SK-N-SH (cell line): ENCODE measurements at regions not wholly inside any gene's neighbourhood (a gene's known extent, or its start where the extent isn't known, plus 50 kb on each side); places are given as distances from the start of the nearest gene placed in this dataset.

Experiments
- CTCF ChIA-PET: fragments of 300-600, 350-600 bp; formaldehyde crosslinking; extraction: SDS; loops from one replicate; lab custom pipeline; 2021; lab: Yijun Ruan, JAX
- POLR2A ChIA-PET: fragments of 350-600 bp; sonication (Branson Sonifier 250); formaldehyde crosslinking; extraction: SDS; loops from one replicate; lab custom pipeline; 2020; ENCODE audit warnings: antibody characterized with exemption, inconsistent platforms; lab: Yijun Ruan, JAX
- DNase-seq: peaks from one replicate; pipeline ENCODE4 v3.0.0; 2012
- H2AFZ ChIP-seq: fragments of 200-600 bp; sonication (generic); 2 replicates; pipeline ENCODE4 v1.8.1; 2016; ENCODE audit warnings: antibody characterized with exemption, mild to moderate bottlenecking, low read depth
- H3F3A ChIP-seq: fragments of 200-600 bp; sonication (generic); replicated peaks from 2 replicates; pipeline ENCODE3; 2016; ENCODE audit warnings: antibody characterized with exemption, mild to moderate bottlenecking; ENCODE audit not compliant: insufficient read depth
- H3K27ac ChIP-seq, 2 experiments: fragments of 200-500 bp in 1 of 2; fragments of 200-600 bp in 1 of 2; sonication (Bioruptor generic) in 1 of 2; sonication (generic), shearing (Covaris generic) in 1 of 2; 2 replicates each; pipeline versions ENCODE4 v1.5.1 to v1.6.1; 2014 to 2016; ENCODE audit warnings: low read depth in 2 of 2, inconsistent platforms in 1 of 2, low read length in 1 of 2, mild to moderate bottlenecking in 1 of 2, mixed read lengths in 1 of 2
- H3K27me3 ChIP-seq: fragments of 200-600 bp; sonication (generic), shearing (Covaris generic); 2 replicates; pipeline ENCODE4 v1.6.1; 2016; ENCODE audit warnings: mixed run types; ENCODE audit not compliant: insufficient read depth
- H3K36me3 ChIP-seq, 2 experiments: fragments of 200-500 bp in 1 of 2; fragments of 200-600 bp in 1 of 2; sonication (Bioruptor generic) in 1 of 2; sonication (generic) in 1 of 2; replicated peaks in 1 of 2; 2 replicates each; pipeline versions ENCODE3 to v1.5.1; 2014 to 2016; ENCODE audit warnings: low read length in 1 of 2, mild to moderate bottlenecking in 1 of 2; ENCODE audit not compliant: insufficient read depth in 2 of 2, control insufficient read depth in 1 of 2
- H3K4me1 ChIP-seq, 2 experiments: fragments of 200-500 bp in 1 of 2; fragments of 200-600 bp in 1 of 2; sonication (Bioruptor generic) in 1 of 2; sonication (generic), shearing (Covaris generic) in 1 of 2; 2 replicates each; pipeline versions ENCODE4 v1.5.1 to v1.6.1; 2014 to 2016; ENCODE audit warnings: low read depth in 1 of 2, low read length in 1 of 2, mixed run types in 1 of 2; ENCODE audit not compliant: insufficient read depth in 2 of 2, control insufficient read depth in 1 of 2
- H3K4me2 ChIP-seq: fragments of 200-600 bp; sonication (generic), shearing (Covaris generic); 2 replicates; pipeline ENCODE4 v1.6.1; 2017; ENCODE audit warnings: mixed run types
- H3K4me3 ChIP-seq, 2 experiments: fragments of 200-500 bp in 1 of 2; fragments of 200-600 bp in 1 of 2; sonication (Bioruptor generic) in 1 of 2; sonication (generic), shearing (Covaris generic) in 1 of 2; 2 replicates each; pipeline versions ENCODE4 v1.5.1 to v1.8.1; 2014 to 2016; ENCODE audit warnings: low read depth in 2 of 2, inconsistent platforms in 1 of 2, low read length in 1 of 2, mild to moderate bottlenecking in 1 of 2, mixed read lengths in 1 of 2, moderate library complexity in 1 of 2
- H3K79me2 ChIP-seq: fragments of 200-600 bp; sonication (generic); 2 replicates; pipeline ENCODE4 v1.8.1; 2017; ENCODE audit warnings: mild to moderate bottlenecking; ENCODE audit not compliant: insufficient read depth
- H3K9ac ChIP-seq: fragments of 200-600 bp; sonication (generic); 2 replicates; pipeline ENCODE4 v1.6.1; 2017; ENCODE audit warnings: mixed run types
- H3K9me2 ChIP-seq: fragments of 200-600 bp; sonication (generic); 2 replicates; pipeline ENCODE4 v1.6.1; 2017; ENCODE audit warnings: mixed run types
- H3K9me3 ChIP-seq: fragments of 200-600 bp; sonication (generic); 2 replicates; pipeline ENCODE4 v1.6.1; 2017; ENCODE audit warnings: mixed run types, mild to moderate bottlenecking, moderate library complexity
- H4K20me1 ChIP-seq: fragments of 200-600 bp; sonication (generic); 2 replicates; pipeline ENCODE4 v1.6.1; 2017; ENCODE audit warnings: mild to moderate bottlenecking, mixed run types; ENCODE audit not compliant: insufficient read depth
- CTCF ChIP-seq: fragments of 200-600 bp; sonication (generic); IDR thresholded peaks from 2 replicates; pipeline ENCODE4 v1.6.1; 2017; ENCODE audit warnings: antibody characterized with exemption, mild to moderate bottlenecking, moderate library complexity
- EZH2phosphoT487 ChIP-seq: fragments of 200-600 bp; sonication (generic); IDR thresholded peaks from 2 replicates; pipeline ENCODE4 v1.6.1; 2017; ENCODE audit warnings: low read depth, mixed run types, mild to moderate bottlenecking, antibody characterized with exemption, moderate library complexity, borderline replicate concordance
- FOSL2 ChIP-seq: IDR thresholded peaks from 2 replicates; pipeline ENCODE4 v1.4.0; 2012; ENCODE audit warnings: low read depth, mild to moderate bottlenecking, moderate library complexity, borderline replicate concordance
- FOXM1 ChIP-seq: IDR thresholded peaks from 2 replicates; pipeline ENCODE4 v1.4.0; 2012; ENCODE audit warnings: low read depth, mild to moderate bottlenecking
- MEF2A ChIP-seq: IDR thresholded peaks from 2 replicates; pipeline ENCODE4 v1.4.0; 2012; ENCODE audit warnings: low read depth, borderline replicate concordance
- MXI1 ChIP-seq: IDR thresholded peaks from 2 replicates; pipeline ENCODE4 v1.6.1; 2012; ENCODE audit warnings: mild to moderate bottlenecking, low read depth, low read length, improper control_type of control experiment
- PBX3 ChIP-seq: IDR thresholded peaks from 2 replicates; pipeline ENCODE4; 2012
- RCOR1 ChIP-seq: fragments of 150-350 bp; IDR thresholded peaks from 2 replicates; pipeline ENCODE4 v1.6.1; 2017; ENCODE audit warnings: antibody characterized with exemption, low read length
- TCF12 ChIP-seq: IDR thresholded peaks from 2 replicates; pipeline ENCODE4 v1.4.0; 2012
- YY1 ChIP-seq: IDR thresholded peaks from 2 replicates; pipeline ENCODE4 v1.4.0; 2012; ENCODE audit warnings: low read depth, mild to moderate bottlenecking
- WGBS: methylation state at CpG from one replicate; pipeline ENCODE4 v1.1.6; 2017; ENCODE audit warnings: low lambda C conversion rate; 5-methylcytosine and 5-hydroxymethylcytosine counted together
- TF ChIP-seq, protein P1 (sequence below): fragments of 150-350 bp; IDR thresholded peaks from 2 replicates; pipeline ENCODE4 v1.6.1; 2016; ENCODE audit warnings: mild to moderate bottlenecking, low read depth, low read length

- TF ChIP-seq CTCF = no peak
These were observed 268.2 kb upstream of the GRIP1 start (continued) for GRCh38 chr12:66947119-66947518.

DNA sequence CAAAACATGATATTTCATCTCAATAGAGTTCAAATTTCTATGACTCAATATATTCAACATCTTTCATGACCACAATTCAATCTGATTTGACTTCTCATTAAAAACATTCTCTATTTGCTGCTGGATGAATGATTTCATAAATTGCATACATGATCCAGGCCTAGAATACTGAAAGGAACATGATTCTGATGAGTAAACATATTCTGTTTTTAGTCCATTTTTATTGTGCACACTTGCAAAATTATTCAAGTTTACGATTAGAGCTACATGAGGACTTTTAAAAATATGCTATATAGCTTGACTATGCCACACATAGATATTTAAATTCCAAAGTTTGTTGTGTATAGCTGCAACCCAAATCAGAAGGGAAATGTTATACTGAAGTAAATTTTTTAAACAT lies 273.8 kb upstream of the GRIP1 start:
- no peak overlapping the region for H2AFZ ChIP-seq
- no peaks in the 10 kb centered on the region for H3K9me3 ChIP-seq
- H3K27me3 ChIP-seq = no peaks in the 10 kb centered on the region
- H3K9me2 ChIP-seq = no peaks in the 10 kb centered on the region
- 0% methylated on average over 1 of the region's 1 CpG for WGBS
- H3K4me3 ChIP-seq = no peak overlapping the region
- no peaks in the 10 kb centered on the region for H3K79me2 ChIP-seq
- no peaks in the 10 kb centered on the region for H3F3A ChIP-seq
- no peak for DNase-seq
- H3K4me1 ChIP-seq = no peaks in the 10 kb centered on the region
- no peak for TF ChIP-seq CTCF
- TF ChIP-seq RCOR1 = no peak
- no peak for TF ChIP-seq MEF2A
- no peak for TF ChIP-seq YY1
- no peak for TF ChIP-seq TCF12
- no peak for TF ChIP-seq FOSL2
- TF ChIP-seq PBX3 = no peak
- no peak for TF ChIP-seq EZH2phosphoT487
- no peak for TF ChIP-seq MXI1
- no peak for TF ChIP-seq FOXM1
- TF ChIP-seq, protein P1, sequence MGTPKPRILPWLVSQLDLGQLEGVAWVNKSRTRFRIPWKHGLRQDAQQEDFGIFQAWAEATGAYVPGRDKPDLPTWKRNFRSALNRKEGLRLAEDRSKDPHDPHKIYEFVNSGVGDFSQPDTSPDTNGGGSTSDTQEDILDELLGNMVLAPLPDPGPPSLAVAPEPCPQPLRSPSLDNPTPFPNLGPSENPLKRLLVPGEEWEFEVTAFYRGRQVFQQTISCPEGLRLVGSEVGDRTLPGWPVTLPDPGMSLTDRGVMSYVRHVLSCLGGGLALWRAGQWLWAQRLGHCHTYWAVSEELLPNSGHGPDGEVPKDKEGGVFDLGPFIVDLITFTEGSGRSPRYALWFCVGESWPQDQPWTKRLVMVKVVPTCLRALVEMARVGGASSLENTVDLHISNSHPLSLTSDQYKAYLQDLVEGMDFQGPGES = no peak
- H3K9ac ChIP-seq = no peak overlapping the region
- H3K4me2 ChIP-seq = no peak overlapping the region
- CTCF ChIA-PET = interaction anchor here (1.5 kb wide), 1 partner anchor 73 kb away, joined by 3 read pairs; no protein-coding TSS in a partner anchor
- no peak overlapping the region for H3K27ac ChIP-seq
- no peaks in the 10 kb centered on the region for H3K36me3 ChIP-seq
- POLR2A ChIA-PET = no interaction called here
- H4K20me1 ChIP-seq = no peaks in the 10 kb centered on the region
